K562 (cell line): ENCODE measurements at regions not wholly inside any gene's neighbourhood (a gene's known extent, or its start where the extent isn't known, plus 50 kb on each side); places are given as distances from the start of the nearest gene placed in this dataset.

Source experiments
- BCL6 ChIP-seq: fragments of 250-450 bp; sonication (Bioruptor Pico); IDR thresholded peaks from 2 replicates; pipeline ENCODE4 v1.4.0; 2020
- CTCF ChIP-seq, 3 experiments: IDR thresholded peaks in 2 of 3; conservative IDR thresholded peaks in 1 of 3; 2 replicates each; pipeline ENCODE4 v1.5.1; 2011 to 2012; ENCODE audit warnings: low read length in 3 of 3, mild to moderate bottlenecking in 3 of 3, control low read depth in 2 of 3, improper control_type of control experiment in 1 of 3, inconsistent platforms in 1 of 3, low read depth in 1 of 3, mixed read lengths in 1 of 3, moderate library complexity in 1 of 3; ENCODE audit not compliant: insufficient read depth in 2 of 3
- DPF2 ChIP-seq: fragments of 450-650 bp; IDR thresholded peaks from 2 replicates; pipeline ENCODE4 v1.6.1; 2016
- MECOM ChIP-seq: fragments of 250-450 bp; sonication (Bioruptor Pico); IDR thresholded peaks from 2 replicates; pipeline ENCODE4 v1.8.0; 2022; ENCODE audit warnings: inconsistent platforms
- NR1H2 ChIP-seq: sonication (generic); formaldehyde crosslinking; IDR thresholded peaks from 2 replicates; pipeline ENCODE4 v1.4.0; 2020; ENCODE audit warnings: mild to moderate bottlenecking, missing genetic modification reagents
- ZNF184 ChIP-seq: sonication (generic); formaldehyde crosslinking; IDR thresholded peaks from 2 replicates; pipeline ENCODE4 v1.5.0; 2020; ENCODE audit warnings: missing genetic modification reagents
- ZNF324 ChIP-seq: fragments of 250-450 bp; sonication (Bioruptor Pico); IDR thresholded peaks from 2 replicates; pipeline ENCODE4 v1.4.0; 2020; ENCODE audit warnings: mild to moderate bottlenecking
- ZNF589 ChIP-seq: fragments of 200-800 bp; sonication (Bioruptor generic); IDR thresholded peaks from 2 replicates; pipeline ENCODE4 v1.6.1; 2016; ENCODE audit warnings: low read depth, missing genetic modification characterization, missing compliant biosample characterization
- ZNF740 ChIP-seq, 3 experiments: fragments of 200-800 bp in 1 of 3; sonication (Bioruptor generic) in 1 of 3; sonication (generic) in 1 of 3; formaldehyde crosslinking in 1 of 3; IDR thresholded peaks; 2 replicates each; pipeline versions ENCODE4 v1.6.1 to v1.8.0; 2016 to 2022; ENCODE audit warnings: mild to moderate bottlenecking in 2 of 3, missing compliant biosample characterization in 2 of 3, missing genetic modification characterization in 2 of 3, missing genetic modification reagents in 1 of 3
- TF ChIP-seq, protein P1 (sequence below): fragments of 200-600 bp; sonication (generic); IDR thresholded peaks from one replicate; pipeline ENCODE4 v1.6.1; 2012; ENCODE audit warnings: mild to moderate bottlenecking, low read depth, low read length, inconsistent platforms

DNA sequence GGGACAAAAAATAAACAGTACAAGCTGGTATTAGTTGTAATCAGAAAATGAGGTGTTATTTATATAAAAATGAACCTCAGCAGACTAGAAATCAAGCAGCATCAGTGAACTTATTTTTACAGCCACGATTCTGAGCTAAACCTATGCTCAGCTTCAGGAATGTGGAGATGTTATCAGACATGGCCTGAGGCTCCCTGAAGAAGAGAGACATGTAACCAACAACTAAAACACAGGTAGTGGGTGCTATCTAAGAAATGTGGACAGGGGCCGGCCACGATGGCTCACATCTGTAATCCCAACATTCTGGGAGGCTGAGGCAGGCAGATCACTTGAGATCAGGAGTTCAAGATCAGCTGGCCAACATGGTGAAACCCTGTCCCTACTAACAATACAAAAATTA, 534.3 kb downstream of the VRK1 start:
- TF ChIP-seq, protein P1, sequence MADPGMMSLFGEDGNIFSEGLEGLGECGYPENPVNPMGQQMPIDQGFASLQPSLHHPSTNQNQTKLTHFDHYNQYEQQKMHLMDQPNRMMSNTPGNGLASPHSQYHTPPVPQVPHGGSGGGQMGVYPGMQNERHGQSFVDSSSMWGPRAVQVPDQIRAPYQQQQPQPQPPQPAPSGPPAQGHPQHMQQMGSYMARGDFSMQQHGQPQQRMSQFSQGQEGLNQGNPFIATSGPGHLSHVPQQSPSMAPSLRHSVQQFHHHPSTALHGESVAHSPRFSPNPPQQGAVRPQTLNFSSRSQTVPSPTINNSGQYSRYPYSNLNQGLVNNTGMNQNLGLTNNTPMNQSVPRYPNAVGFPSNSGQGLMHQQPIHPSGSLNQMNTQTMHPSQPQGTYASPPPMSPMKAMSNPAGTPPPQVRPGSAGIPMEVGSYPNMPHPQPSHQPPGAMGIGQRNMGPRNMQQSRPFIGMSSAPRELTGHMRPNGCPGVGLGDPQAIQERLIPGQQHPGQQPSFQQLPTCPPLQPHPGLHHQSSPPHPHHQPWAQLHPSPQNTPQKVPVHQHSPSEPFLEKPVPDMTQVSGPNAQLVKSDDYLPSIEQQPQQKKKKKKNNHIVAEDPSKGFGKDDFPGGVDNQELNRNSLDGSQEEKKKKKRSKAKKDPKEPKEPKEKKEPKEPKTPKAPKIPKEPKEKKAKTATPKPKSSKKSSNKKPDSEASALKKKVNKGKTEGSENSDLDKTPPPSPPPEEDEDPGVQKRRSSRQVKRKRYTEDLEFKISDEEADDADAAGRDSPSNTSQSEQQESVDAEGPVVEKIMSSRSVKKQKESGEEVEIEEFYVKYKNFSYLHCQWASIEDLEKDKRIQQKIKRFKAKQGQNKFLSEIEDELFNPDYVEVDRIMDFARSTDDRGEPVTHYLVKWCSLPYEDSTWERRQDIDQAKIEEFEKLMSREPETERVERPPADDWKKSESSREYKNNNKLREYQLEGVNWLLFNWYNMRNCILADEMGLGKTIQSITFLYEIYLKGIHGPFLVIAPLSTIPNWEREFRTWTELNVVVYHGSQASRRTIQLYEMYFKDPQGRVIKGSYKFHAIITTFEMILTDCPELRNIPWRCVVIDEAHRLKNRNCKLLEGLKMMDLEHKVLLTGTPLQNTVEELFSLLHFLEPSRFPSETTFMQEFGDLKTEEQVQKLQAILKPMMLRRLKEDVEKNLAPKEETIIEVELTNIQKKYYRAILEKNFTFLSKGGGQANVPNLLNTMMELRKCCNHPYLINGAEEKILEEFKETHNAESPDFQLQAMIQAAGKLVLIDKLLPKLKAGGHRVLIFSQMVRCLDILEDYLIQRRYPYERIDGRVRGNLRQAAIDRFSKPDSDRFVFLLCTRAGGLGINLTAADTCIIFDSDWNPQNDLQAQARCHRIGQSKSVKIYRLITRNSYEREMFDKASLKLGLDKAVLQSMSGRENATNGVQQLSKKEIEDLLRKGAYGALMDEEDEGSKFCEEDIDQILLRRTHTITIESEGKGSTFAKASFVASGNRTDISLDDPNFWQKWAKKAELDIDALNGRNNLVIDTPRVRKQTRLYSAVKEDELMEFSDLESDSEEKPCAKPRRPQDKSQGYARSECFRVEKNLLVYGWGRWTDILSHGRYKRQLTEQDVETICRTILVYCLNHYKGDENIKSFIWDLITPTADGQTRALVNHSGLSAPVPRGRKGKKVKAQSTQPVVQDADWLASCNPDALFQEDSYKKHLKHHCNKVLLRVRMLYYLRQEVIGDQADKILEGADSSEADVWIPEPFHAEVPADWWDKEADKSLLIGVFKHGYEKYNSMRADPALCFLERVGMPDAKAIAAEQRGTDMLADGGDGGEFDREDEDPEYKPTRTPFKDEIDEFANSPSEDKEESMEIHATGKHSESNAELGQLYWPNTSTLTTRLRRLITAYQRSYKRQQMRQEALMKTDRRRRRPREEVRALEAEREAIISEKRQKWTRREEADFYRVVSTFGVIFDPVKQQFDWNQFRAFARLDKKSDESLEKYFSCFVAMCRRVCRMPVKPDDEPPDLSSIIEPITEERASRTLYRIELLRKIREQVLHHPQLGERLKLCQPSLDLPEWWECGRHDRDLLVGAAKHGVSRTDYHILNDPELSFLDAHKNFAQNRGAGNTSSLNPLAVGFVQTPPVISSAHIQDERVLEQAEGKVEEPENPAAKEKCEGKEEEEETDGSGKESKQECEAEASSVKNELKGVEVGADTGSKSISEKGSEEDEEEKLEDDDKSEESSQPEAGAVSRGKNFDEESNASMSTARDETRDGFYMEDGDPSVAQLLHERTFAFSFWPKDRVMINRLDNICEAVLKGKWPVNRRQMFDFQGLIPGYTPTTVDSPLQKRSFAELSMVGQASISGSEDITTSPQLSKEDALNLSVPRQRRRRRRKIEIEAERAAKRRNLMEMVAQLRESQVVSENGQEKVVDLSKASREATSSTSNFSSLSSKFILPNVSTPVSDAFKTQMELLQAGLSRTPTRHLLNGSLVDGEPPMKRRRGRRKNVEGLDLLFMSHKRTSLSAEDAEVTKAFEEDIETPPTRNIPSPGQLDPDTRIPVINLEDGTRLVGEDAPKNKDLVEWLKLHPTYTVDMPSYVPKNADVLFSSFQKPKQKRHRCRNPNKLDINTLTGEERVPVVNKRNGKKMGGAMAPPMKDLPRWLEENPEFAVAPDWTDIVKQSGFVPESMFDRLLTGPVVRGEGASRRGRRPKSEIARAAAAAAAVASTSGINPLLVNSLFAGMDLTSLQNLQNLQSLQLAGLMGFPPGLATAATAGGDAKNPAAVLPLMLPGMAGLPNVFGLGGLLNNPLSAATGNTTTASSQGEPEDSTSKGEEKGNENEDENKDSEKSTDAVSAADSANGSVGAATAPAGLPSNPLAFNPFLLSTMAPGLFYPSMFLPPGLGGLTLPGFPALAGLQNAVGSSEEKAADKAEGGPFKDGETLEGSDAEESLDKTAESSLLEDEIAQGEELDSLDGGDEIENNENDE: no peak
- TF ChIP-seq ZNF184 (no peak), NR1H2 (CRISPR knock-in tag) (no peak), ZNF324 (no peak), MECOM (no peak), DPF2 (no peak), ZNF740 (CRISPR knock-in tag; IDR thresholded peaks at IDR 0.05) (no peak), ZNF740 (tag; IDR thresholded peaks at IDR 0.05) (no peak), CTCF (IDR thresholded peaks at IDR 0.05 in 2 of 3, conservative IDR thresholded peaks at IDR 0.05 in 1 of 3; ENCODE audit: insufficient read depth in 2 of 3, low read depth in 1 of 3, low read length in 3 of 3) (no peak), BCL6 (CRISPR knock-in tag) (no peak), ZNF589 (CRISPR knock-in tag) (no peak)
